ENCODE measurements at regions not wholly inside any gene's neighbourhood (a gene's known extent, or its start where the extent isn't known, plus 50 kb on each side); places are given as distances from the start of the nearest gene placed in this dataset.

DNA sequence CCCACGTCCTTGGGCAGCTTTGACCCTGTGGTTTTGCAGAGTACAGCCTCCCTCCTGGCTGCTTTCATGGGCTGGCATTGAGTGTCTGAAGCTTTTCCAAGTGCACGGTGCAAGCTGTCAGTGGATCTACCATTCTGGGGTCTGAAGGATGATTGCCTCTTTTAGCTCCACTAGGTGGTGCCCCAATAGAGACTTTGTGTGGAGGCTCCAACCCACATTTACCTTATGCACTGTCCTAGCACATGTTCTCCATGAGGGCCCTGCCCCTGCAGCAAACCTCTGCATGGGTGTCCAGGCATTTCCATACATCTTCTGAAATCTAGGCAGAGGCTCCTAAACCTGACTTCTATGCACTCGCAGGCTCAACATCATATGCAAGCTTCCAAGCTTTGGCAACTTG is 644.2 kb upstream of the CDH9 start:
- no peaks in the 10 kb centered on the region for H3K27me3 ChIP-seq (ENCODE audit: insufficient read depth, low read depth)
- H3K27ac ChIP-seq, result no peak overlapping the region
- no peak overlapping the region for H3K9ac ChIP-seq
- H3K79me2 ChIP-seq (ENCODE audit: insufficient read depth, low read depth), result no peaks in the 10 kb centered on the region
- H3K4me3 ChIP-seq (IDR thresholded peaks at IDR 0.05; ENCODE audit: insufficient read depth, low read depth, low read length), result no peak overlapping the region
- H4K20me1 ChIP-seq (ENCODE audit: insufficient read depth), result no peaks in the 10 kb centered on the region
- TF ChIP-seq, protein P1, sequence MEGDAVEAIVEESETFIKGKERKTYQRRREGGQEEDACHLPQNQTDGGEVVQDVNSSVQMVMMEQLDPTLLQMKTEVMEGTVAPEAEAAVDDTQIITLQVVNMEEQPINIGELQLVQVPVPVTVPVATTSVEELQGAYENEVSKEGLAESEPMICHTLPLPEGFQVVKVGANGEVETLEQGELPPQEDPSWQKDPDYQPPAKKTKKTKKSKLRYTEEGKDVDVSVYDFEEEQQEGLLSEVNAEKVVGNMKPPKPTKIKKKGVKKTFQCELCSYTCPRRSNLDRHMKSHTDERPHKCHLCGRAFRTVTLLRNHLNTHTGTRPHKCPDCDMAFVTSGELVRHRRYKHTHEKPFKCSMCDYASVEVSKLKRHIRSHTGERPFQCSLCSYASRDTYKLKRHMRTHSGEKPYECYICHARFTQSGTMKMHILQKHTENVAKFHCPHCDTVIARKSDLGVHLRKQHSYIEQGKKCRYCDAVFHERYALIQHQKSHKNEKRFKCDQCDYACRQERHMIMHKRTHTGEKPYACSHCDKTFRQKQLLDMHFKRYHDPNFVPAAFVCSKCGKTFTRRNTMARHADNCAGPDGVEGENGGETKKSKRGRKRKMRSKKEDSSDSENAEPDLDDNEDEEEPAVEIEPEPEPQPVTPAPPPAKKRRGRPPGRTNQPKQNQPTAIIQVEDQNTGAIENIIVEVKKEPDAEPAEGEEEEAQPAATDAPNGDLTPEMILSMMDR (conservative IDR thresholded peaks at IDR 0.05; ENCODE audit: low read depth, low read length), result no peak
- H3K4me2 ChIP-seq, result no peak overlapping the region
- H3K36me3 ChIP-seq (ENCODE audit: insufficient read depth), result no peaks in the 10 kb centered on the region
- no peak overlapping the region for H2AFZ ChIP-seq (ENCODE audit: low read depth)
- H3K4me1 ChIP-seq (ENCODE audit: low read depth, poor library complexity, severe bottlenecking), result no peaks in the 10 kb centered on the region

DNA sequence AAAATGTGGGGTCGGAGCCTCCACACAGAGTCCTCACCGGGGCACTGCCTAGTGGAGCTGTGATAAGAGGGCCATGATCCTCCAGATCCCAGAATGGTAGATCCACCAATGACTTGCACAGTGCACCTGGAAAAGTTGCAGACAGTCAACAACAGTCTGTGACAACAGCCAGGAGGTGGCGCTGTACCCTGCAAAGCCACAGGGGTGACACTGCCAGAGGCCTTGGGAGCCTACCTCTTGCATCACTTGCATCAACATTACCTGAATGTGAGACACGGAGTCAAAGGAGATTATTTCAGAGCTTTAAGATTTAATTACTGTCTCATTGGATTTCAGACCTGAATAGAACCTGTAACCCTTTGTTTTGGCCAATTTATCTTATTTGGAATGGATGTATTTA is 614.1 kb upstream of the CDH9 start:
- Histone ChIP-seq H3K9ac (no peak overlapping the region), H3K27ac (no peak overlapping the region), H3K27me3 (ENCODE audit: insufficient read depth, low read depth) (no peaks in the 10 kb centered on the region), H3K4me3 (IDR thresholded peaks at IDR 0.05; ENCODE audit: insufficient read depth, low read depth, low read length) (no peak overlapping the region), H3K4me1 (ENCODE audit: low read depth, poor library complexity, severe bottlenecking) (no peaks in the 10 kb centered on the region), H3K4me2 (no peak overlapping the region), H2AFZ (ENCODE audit: low read depth) (no peak overlapping the region), H3K79me2 (ENCODE audit: insufficient read depth, low read depth) (no peaks in the 10 kb centered on the region), H4K20me1 (ENCODE audit: insufficient read depth) (no peaks in the 10 kb centered on the region), H3K36me3 (ENCODE audit: insufficient read depth) (no peaks in the 10 kb centered on the region)
- TF ChIP-seq, protein P1 (conservative IDR thresholded peaks at IDR 0.05; ENCODE audit: low read depth, low read length), result no peak

DNA sequence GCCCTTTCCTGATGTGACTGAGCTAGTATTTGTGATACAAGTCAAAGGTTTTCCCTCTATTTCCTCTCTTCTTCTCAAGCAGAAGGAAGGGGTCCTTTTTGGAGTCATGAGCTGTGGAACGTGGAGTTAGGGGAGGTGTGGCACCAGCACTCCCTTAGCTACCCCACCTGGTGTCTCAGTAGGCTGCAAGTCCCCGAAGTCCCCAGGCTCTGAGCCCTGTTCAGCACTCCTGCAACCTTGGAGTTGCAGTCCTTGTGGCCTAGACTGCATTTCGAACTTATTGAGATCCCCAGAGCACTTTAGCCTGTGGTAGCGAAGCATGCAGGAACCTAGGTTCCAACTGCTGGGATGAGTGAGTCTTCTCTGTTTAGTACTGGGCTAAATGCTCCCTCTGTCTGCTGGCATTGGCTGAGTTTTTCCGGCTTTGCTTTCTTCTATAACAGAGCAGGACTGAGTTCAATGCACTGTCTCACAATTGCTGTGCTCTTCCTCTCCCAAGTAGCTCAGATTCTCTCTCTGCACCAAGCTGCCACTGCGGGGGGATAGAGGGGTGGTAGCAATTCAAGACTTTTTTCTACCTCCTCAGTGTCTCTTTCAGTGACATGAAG is 600.7 kb upstream of the CDH9 start:
- H3K79me2 ChIP-seq (ENCODE audit: insufficient read depth, low read depth), result no peaks in the 10 kb centered on the region
- H3K9ac ChIP-seq, result no peak overlapping the region
- H4K20me1 ChIP-seq (ENCODE audit: insufficient read depth), result no peaks in the 10 kb centered on the region
- H3K4me2 ChIP-seq, result no peak overlapping the region
- TF ChIP-seq, protein P1 (conservative IDR thresholded peaks at IDR 0.05; ENCODE audit: low read depth, low read length), result no peak
- no peaks in the 10 kb centered on the region for H3K36me3 ChIP-seq (ENCODE audit: insufficient read depth)
- no peak overlapping the region; the same call in 1 of the 2 replicates for H2AFZ ChIP-seq (ENCODE audit: low read depth)
- no peak overlapping the region for H3K4me3 ChIP-seq (IDR thresholded peaks at IDR 0.05; ENCODE audit: insufficient read depth, low read depth, low read length)
- H3K27me3 ChIP-seq (ENCODE audit: insufficient read depth, low read depth), result no peaks in the 10 kb centered on the region
- H3K27ac ChIP-seq, result no peak overlapping the region
- H3K4me1 ChIP-seq (ENCODE audit: low read depth, poor library complexity, severe bottlenecking), result no peaks in the 10 kb centered on the region

DNA sequence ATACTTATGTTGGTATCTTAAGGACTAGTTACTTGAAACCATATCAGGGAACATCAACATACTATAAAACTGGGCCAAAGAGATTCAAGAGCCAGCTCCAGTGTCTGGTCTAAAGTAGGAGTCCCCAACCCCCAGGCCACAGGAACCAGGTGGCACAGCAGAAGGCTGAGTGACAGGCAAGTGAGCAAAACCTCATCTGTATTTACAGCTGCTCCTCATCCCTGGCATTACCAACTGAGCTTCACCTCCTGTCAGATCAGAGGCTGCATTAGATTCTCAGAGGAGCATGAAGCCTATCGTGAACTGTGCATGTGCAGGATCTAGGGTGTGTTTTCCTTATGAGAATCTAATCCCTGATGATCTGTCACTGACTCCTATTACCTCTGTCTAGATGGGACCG is 581.6 kb upstream of the CDH9 start:
- Histone ChIP-seq H3K9ac (no peak overlapping the region), H2AFZ (ENCODE audit: low read depth) (no peak overlapping the region), H3K36me3 (ENCODE audit: insufficient read depth) (no peaks in the 10 kb centered on the region), H3K79me2 (ENCODE audit: insufficient read depth, low read depth) (no peaks in the 10 kb centered on the region), H3K27ac (no peak overlapping the region), H3K4me2 (no peak overlapping the region), H4K20me1 (ENCODE audit: insufficient read depth) (no peaks in the 10 kb centered on the region), H3K27me3 (ENCODE audit: insufficient read depth, low read depth) (no peaks in the 10 kb centered on the region), H3K4me1 (ENCODE audit: low read depth, poor library complexity, severe bottlenecking) (no peaks in the 10 kb centered on the region), H3K4me3 (IDR thresholded peaks at IDR 0.05; ENCODE audit: insufficient read depth, low read depth, low read length) (no peak overlapping the region)
- TF ChIP-seq, protein P1 (conservative IDR thresholded peaks at IDR 0.05; ENCODE audit: low read depth, low read length), result no peak
